HTR-8/SVneo (cell line): ENCODE measurements at regions not wholly inside any gene's neighbourhood (a gene's known extent, or its start where the extent isn't known, plus 50 kb on each side); places are given as distances from the start of the nearest gene placed in this dataset.

Experiments
- DNase-seq: peaks from one replicate; pipeline ENCODE4 v3.0.0; 2011; ENCODE audit warnings: low spot score, mixed read lengths; ENCODE audit not compliant: insufficient read length
- FAIRE-seq: peaks from 2 replicates; lab custom pipeline; 2011; peaks lifted over from hg19 to GRCh38; lab: Jason Lieb, UNC

DNA sequence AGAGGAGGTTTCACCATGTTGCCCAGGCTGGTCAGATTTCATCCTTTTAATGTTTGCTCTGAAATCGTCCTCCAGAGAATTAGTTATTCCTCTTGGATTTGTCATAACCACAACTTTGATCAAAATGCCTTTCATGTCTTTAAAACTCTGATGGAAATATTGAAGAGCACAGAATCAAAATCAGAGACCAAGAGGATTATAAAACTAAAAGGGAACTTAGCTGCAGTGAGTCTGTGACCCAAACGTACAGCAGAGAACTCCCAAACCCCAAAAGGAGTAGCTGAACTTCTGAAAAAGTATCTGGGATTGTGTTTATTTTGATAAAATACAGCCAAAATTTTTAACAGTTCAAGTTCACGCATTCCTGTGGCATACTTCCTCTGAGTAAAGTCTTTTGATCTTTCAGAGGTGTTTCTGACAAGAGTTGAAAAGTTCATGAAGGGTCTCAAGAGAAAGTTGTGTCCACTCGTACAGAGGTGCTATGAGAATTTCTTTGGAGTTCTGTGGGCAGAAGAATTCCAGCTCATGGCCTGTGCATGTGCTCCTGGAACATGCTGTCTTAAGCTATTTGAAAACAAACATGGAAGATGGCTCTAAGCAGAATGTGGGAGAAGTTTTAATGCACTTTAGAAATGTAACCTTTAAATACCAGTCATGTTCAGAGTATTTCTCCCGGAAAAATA, 124.0 kb downstream of the ESM1 start:
- DNase-seq (no peak), FAIRE-seq (no peak)

DNA sequence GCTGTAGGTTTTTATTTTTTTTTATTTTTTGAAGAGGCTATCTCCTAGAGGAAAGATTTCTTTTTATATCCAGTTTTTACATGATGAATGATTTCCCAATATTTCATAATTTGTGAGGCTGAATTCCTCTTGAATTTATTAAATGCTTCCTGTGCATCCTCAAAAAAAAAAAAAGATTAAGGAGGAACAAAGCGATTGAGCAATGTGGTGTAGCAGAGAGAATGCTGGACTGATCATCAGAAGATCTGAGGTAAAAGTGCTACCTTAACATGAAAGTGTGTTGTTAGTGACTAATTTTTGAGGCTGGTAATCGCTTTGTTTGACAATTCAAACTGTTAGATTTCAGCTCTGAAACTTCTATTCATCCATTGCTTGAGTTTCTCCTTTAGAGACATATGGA, 125.1 kb downstream of the ESM1 start:
- FAIRE-seq: no peak
- DNase-seq: no peak

DNA sequence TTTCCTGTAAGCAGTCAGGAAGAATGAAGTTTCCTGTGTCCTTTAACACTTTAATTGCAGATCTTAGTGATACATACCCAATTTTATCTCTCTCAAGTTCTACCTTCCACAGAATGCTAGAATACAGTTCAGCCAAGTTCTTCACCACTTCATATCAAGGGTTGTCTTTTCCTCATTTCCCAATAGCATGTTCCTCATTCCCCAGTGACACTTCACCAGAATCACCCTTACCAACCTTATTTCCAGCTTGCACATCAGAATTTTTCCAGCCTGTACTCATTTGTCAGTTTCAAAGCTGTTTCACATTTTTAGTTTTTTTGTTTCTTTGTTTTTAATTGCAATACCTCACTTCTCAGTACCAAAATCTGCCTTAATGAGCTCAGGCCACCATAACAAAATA, 126.1 kb downstream of the ESM1 start:
- no peak for DNase-seq
- FAIRE-seq: no peak

DNA sequence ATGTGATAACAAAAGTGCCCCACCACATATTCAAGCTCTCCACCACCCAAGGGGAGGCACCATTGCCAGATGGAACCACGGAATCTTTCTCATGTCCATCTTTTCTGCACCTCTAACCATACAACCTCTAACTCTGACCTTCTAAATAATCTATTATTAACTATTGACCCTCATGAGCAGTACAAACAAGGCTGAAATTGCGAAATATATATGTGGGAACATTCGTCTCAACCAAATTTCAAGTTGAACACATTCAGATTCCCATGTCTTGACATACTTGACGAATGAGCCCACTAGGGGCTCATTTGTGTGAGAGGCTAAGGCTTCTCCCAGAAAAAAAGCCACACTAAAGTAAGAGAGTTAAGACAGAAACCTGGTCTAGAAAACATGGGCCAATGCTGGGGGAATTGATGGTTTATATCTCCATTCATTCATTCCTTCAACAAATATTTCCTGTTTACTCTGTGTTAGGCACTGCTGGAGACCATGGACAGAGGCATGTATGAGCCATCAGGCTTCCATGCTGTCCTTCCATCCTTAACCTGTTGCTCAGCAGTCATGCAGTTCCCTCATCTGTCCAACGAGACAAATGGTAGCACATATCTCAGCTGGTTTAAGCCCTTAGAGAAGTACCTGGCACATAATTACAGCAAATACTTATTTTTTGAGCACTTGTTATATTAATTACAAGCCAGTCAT, 130.4 kb downstream of the ESM1 start:
- FAIRE-seq: no peak

DNA sequence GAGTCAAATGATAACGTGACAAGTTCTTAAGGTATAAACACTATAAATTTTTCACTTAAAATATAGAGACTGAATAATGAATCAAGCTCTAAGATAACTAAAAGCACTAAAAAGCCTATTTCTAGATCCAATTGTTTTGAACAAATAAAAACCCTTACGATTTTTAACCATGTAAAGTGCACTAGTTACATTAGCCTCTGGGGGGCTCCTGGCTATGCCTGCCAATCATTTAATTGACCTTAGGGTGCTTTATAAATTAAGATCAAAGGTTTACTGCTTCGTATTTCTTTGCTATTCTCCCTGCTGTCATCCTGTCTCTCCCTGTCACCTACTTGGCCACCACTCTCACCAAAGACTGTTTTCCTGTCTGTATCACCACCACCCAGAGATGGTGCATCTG, 133.4 kb downstream of the ESM1 start:
- FAIRE-seq (no peak), DNase-seq (no peak)

More for the DNA sequence above, 130.4 kb downstream of the ESM1 start:
- no peak for DNase-seq

DNA sequence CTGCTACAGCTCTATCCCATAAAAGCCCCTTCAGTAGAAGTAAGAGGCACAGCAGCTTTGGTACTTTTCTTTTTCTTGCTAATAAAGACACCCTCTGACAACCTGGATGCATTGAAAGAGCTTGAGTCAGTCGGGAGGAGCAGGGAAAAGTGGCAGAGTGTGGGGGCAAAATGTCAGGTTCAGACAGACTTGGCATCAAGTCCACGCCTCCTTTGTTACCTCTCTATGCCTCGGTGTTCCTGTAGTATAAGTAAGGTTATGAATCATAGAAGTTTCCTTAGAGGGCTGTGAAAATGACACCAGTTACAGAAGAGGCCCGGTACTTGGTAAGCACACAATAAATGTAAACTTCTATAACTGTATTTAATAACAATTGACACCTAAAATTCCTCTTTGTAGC, 133.9 kb downstream of the ESM1 start:
- DNase-seq: no peak
- FAIRE-seq: no peak

DNA sequence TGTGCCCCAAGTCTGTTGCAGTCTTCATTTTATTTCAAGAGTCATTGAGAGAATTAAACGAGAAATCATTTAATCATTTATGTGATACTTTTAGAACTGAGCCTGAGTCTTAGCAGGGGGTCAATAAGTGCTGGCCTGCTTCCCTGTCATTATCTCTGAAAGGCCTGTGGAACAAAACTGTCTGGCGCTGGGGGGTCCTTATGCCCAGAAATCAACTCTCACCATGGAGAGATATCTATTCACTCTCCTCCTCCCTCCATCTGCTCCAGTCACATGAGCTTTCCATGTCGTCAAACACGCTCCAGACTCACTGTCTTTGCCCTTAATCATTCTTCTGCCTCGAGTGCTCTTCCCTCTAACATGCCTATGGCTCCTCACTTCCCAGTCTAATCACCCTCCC, 136.8 kb downstream of the ESM1 start:
- DNase-seq (no peak), FAIRE-seq (no peak)

DNA sequence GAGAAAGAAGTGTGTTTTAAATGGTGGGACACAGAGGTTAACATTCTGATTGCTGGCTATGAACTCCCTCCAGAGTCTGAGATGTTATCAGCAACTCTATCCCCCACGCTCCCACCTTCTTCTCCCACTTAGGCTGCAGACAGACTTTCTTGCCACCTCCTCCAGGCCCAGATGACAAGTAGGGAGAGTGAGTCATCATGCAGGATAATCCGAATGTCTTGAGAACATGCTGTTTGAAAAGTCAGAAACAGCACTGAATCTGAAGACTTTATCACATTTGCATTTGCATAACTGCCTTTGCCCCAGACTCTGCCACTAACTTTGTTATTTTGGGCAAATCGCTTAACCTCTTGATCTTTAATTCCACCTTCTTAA, 139.8 kb downstream of the ESM1 start:
- peak; percentile 62 for FAIRE-seq
- peak; percentile 21 for DNase-seq

DNA sequence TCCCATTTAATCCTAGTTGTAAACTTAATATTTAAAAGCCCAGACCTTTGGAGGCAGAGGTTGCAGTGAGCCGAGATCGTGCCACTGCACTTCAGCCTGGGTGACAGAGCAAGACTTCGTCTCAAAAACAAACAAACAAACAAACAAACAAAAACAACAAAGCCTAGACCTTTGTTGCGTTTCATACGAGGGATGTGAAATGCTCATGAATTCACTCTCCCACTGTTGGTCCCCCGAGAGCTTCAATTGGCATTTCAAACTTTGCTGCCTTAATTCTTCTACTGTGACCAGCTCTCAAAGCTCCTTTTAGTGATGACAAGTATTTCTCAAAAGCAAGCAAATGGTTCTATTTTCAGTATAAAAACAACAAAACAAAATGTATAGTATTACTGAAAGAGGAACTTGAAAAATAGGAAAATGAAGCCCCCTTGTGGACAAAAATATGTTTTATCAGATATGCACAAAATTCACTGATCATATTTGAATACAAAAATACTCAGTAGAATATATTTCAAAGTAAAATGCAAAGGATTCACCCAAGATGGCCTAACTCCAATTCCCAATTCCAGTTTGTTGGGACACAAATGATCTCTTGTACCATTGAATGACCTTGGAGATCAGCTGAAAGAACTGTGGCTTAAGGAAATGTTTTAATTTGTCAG, 140.4 kb downstream of the ESM1 start:
- DNase-seq: peak; percentile 13
- FAIRE-seq: no peak

DNA sequence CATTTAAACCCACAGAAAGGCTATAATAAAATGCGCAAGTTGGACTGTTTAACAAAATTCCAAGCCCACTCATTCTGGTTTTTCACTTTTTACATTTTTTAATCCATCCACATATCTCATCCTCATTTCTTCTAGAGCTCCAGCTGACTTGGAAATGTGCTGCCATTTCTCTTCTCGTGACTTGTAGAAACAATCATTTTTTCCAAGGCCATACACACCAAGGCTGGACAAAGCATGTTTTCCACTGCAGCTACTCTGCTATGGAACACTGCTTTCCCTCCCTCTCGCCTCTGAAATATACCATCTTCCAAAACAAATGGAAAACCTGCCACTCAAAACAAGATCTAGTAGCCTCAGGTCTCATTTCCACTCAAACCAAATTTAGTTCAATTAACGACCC, 141.1 kb downstream of the ESM1 start:
- DNase-seq: no peak
- peak; percentile 46 for FAIRE-seq

DNA sequence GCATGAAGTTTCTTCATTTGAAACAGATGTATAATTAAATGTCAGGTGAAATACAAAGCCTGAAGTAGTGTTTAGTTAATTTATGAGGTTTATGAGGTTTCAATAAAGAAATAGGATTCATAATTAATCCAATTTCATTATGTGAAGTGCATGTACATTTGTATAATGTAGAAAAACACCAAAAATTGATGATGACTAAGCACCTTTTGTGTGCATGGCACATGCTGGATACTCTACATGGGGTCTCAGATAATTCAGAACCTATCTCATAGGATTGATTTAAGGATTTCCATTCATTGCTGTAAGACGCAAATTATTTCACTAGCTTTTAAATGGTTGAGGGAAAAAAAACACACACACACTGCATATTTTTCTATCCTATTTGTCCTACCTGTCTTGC, 143.9 kb downstream of the ESM1 start:
- no peak for FAIRE-seq
- no peak for DNase-seq

DNA sequence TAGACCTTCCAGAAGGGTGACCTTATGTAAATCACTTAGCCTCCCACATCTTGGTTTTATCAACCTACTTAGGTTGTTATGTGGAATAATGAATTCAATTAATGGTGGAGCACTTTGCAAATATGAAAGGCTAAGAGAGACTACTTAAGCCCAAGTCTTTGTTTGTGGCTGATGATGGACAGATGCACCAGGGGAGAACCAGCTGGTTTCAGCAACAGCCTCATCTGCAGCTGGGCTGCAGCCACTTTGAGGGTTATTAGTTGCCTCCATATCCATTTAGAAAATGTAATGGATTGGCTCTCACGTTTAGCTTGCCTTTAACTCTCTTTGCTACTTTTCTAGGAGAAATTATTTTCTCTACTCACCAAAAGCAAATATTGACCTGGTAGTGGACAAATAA, 146.6 kb downstream of the ESM1 start:
- FAIRE-seq (no peak), DNase-seq (no peak)

DNA sequence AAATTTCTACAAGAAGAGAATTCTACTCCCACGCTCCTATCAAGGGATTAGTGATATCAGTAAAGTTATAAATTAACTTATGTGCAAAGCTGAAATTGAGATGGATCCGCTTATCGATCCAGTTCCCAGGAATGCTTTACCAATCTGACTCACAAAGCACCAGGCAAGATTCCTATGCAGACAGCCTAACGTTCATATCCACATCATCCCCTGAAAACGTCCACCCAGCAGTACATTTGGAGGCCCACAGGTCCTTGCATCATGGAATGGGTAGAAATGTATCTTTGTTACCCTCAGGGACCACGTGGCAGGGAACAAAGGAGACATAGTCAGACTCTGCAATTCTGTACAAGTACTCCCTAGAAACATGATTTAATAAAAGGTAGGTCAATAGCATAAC, 147.4 kb downstream of the ESM1 start:
- FAIRE-seq (no peak), DNase-seq (no peak)

DNA sequence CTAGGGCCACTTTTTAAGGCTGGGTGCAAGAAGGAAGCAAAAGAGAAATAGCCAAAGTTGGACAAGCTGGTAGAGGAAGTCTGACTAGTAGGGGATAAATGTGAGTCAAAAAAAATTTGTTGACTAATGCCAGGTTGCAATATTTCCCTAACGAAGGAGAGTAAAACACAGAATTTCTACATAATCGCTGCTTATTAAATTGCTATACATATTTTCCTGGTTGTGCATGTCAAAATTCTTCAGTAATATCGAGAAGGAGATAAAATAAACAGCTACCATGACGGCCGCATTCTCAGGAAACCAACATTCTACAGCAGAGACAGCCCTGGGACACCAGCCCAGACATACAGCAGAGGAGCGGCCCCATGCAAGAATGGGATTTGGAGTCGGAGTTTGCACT, 148.3 kb downstream of the ESM1 start:
- no peak for DNase-seq
- no peak for FAIRE-seq

DNA sequence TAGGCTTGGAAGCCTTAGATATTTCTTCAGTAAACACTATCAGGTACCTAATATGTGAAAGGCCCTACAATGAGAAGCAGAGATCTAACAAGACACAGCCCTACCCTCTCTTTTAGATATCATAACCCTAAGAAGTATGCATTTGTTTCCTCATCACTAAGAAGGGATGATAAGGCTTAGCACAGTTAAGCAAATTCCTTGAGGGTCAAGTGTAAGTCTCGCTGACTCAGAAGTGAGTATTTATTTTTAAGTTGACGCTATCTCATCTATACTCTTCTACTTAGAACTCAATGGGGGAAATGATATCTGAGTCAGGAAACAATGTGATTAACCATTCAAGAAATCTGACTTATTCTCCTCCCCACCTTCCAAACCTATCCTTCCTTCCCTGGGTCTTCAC, 149.7 kb downstream of the ESM1 start:
- peak; percentile 25 for DNase-seq
- FAIRE-seq: peak; percentile 85

DNA sequence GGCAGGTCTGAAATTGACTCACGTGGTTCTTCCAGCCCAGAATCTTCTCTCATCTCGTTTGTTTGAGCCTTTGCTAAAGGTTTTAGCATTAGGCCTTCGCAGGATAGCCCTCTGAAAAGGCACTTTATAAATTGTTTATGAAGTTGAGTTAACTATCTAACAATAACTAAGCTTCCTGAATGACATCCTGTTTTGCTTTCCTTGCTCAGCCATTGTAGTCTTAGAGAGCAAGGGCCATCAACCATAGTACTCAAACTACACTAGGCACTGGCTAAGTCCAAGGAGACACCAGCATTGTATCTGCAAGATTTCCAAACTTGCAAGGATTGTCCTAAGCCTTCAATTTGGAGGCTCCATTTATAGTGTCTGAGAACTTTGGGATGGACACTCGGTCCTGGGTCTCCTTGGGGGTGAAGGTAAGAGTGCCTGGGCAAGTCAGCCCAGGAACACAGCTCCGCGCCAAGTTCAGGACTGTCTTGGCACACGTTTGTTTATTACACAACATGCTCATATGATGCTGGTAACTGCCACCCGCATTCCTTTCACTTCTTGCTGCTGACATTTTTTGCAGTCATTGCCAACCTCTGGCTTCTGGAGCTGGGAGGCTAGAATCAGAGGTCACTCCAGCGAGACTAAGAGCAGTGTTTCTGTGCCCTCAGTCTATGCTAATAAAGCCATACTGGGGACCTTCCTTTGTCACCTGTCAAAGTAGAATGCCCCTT, 151.1 kb downstream of the ESM1 start:
- FAIRE-seq (no peak), DNase-seq (no peak)

DNA sequence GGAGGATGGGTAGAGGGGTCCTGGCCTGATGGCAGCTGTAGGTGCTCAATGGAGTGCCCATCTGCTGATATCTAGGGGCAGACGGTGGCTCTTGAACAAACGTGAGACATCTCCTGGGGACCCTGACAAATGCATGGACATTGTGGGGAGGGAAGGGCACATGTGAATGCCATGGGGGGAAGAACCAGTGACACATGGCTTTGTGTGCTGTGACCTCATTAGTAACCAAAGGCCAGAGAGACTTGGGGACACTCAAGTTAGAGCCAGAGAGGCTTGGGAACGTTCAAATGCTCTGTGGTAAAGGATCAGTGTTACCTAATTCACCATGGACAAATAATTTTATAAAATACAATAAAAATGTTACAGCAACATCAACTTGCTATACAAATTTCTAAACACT, 151.8 kb downstream of the ESM1 start:
- no peak for DNase-seq
- FAIRE-seq: no peak

DNA sequence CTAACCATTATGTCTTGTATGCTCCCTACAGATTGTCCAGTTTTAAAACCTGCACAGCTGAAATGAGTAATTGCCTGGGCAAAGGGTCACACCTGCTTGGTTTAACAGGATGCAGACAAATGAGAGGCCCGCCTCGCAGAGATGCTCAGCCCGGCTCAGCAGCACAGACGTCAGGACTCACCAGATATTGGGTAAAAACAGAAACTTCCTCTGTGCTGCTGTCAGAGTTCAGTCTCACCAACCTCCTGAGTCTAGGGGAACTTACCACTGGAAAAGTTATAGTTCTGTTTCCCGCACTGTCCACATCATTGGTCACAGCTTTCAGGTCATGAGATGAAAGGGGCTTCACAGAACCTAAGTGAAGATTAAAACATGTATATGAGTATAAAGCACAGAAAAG, 152.5 kb downstream of the ESM1 start:
- DNase-seq: no peak
- no peak for FAIRE-seq

DNA sequence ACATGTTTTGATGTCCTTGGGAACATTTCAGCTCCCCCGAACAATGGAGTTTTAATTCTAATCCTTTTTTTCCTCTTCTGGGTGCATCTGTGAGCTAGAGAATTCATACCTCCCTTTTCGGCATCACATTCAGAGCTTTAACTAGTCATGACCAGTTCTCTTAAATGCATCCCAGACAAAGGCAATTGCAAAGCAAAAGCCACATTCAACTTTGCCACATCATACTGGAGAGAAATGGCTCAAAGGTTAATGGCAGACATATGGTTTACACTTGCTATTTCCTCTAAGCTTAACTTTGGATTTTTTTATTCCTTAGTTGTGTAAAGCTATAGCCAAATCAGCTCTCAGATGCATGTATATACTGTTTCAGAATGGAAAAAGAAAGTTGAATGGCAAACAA, 153.3 kb downstream of the ESM1 start:
- DNase-seq: no peak
- FAIRE-seq: no peak

DNA sequence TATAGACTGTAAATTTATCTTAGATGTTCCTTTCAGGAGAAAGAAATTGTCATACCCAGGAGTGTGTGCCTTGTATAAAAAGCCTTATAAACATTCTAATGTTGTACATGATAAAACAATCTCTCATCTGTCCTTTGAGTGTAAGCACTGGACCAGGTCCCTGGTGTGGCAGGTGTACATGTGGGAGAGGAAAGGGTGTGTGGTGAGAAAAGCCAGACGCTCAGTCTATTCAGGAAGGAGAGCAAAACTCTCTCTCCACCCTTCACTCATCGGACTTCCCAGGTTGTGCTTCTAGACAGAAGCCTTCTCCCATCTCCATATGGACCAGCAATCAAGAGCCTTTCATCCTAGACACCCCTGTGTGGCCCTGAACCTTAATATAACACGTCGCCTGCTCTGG, 154.2 kb downstream of the ESM1 start:
- no peak for DNase-seq
- no peak for FAIRE-seq
